COLO668 (cell line): ENCODE measurements at regions not wholly inside any gene's neighbourhood (a gene's known extent, or its start where the extent isn't known, plus 50 kb on each side); places are given as distances from the start of the nearest gene placed in this dataset.
"Not testable (repeated sequence)": the region's sequence is repeated elsewhere in the genome, so short reads cannot be mapped to it uniquely, and the experiment has no call there.

Experiments used
- DNase-seq: peaks from one replicate; lab custom pipeline; 2025; ENCODE audit not compliant: unreplicated experiment; lab: John Stamatoyannopoulos, UW

GRCh38 chr20:30584403-30584802 is 673.1 kb upstream of the DEFB115 start:
- not testable (repeated sequence) for DNase-seq

- peak; percentile 27 for DNase-seq
Observed at GRCh38 chr20:30585244-30585796, 672.1 kb upstream of the DEFB115 start.

DNA sequence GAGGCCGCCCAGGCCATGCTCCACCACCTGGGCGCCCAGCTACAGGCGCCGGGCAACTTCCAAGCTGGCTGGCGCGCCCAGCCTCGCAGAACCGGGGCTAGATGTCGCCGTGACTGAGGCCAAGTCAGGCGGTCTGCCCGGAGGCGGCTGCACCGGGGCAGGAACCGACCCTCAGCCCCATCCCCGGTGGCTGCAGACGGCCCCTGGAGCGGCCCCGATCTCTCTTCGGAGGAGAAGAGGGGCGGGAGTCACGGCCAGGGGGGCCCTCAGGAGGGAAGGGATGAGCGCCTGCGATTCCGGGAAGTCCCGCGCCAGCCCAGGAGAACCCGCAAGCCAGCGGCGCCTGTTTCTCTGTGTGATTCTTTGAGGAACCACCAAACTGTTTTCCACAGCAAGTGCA is 671.3 kb upstream of the DEFB115 start:
- DNase-seq: not testable (repeated sequence)

DNA sequence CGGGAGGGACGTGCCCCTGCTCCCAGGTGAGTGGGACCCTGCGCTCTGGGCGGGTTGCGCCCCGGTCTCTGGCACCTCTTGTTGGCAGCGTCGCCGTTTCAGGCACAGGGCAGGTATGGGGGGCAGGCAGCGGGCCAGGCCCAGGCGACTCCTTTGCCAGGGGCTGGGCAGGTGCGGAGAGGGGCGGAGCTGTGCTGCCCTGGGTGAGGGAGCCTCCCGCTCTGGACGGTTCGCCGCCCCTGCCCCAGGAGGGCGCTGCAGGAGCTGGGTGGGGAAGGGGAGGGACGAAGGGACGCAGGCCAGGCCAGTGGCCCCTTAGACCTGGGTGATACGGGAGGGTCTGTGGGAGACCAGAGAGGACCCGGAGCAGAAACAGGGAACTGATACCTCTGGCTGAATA is 663.9 kb upstream of the DEFB115 start:
- DNase-seq: no peak

DNA sequence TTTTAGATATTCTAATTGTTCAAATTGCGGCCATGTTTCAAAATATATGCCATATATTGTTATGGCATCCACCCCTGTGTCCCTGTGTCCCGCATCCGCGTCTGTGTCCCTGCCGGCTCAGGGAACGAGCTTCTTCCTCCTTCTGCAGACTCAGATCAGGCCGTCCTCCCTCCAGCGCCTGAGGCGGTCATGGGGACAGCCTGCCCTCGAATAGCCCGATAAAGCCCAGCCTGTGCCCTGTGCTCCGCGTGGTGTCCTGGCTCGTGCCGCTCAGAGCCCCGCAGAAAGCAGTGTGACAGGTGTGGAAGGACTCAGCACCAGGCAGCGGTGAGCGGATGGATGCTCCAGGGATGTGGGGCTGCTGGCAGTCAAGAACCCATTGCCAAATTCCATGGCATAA is 663.4 kb upstream of the DEFB115 start:
- DNase-seq: no peak

- DNase-seq: no peak
Observed at GRCh38 chr20:30595698-30596097, 661.8 kb upstream of the DEFB115 start.

- DNase-seq: not testable (repeated sequence)
Observed at GRCh38 chr20:30597429-30597828, 660.0 kb upstream of the DEFB115 start.

- DNase-seq: no peak
Observed at GRCh38 chr20:30598460-30599230, 658.8 kb upstream of the DEFB115 start.

DNA sequence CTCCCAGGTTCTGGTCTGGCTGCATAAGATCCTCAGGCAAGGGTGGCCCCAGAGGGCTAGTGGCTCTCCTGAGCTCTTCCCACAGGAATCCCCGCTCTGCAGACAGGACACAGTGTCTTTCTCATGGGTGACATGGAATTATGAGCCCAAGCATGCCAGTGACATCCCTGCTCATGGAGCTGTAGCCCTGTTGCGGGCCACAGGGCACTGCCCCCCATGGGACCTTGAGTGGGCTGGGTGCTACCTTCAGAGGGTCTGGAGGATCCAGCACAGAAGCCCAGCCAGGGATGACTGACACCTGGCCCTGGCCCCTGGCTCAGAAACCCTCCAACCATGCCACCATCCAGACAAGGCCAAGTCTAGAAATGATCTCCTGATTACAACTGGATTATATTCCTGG is 657.5 kb upstream of the DEFB115 start:
- DNase-seq: no peak

GRCh38 chr20:30601974-30602373 is 655.5 kb upstream of the DEFB115 start:
- DNase-seq: no peak

DNA sequence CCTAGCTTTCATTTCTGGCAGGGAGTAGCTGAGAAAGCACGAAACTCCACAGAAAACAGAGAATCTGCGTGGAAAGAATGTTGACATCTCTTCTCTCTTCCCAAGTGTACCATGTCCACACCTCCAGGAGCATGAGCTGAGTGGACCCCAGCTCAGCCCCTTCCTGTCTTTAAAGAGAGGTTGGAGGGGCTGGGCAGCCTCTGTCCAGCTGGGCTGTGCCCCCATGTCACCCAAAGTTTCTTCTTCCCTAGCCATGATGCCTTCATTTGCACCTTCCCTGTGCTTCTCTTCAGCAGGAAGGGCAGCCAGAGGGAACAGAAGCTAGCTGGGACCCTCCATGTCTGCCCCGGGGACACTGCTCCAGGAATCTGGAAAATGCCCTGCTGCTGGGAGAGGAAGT is 655.0 kb upstream of the DEFB115 start:
- no peak for DNase-seq

DNA sequence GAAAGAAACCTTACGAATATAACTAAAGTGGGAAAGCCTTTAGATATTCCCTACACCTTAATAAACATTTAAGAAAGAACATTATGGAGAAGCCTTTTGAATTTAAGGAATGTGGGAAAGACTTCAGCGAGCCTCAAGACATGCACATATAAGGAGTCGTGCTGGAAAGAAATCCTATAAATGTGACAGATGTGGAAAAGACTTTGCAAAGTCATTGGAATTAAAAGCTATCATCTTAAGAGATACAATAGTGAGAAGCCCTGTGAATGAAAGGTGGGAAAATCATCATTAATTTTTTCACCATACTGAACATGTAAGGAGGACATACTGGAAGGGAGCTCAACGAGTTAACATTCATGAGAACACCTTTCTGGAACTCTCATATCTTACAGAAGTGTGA is 650.5 kb upstream of the DEFB115 start:
- no peak for DNase-seq

- DNase-seq: no peak
Observed at GRCh38 chr20:30610029-30610693, 647.3 kb upstream of the DEFB115 start.

DNA sequence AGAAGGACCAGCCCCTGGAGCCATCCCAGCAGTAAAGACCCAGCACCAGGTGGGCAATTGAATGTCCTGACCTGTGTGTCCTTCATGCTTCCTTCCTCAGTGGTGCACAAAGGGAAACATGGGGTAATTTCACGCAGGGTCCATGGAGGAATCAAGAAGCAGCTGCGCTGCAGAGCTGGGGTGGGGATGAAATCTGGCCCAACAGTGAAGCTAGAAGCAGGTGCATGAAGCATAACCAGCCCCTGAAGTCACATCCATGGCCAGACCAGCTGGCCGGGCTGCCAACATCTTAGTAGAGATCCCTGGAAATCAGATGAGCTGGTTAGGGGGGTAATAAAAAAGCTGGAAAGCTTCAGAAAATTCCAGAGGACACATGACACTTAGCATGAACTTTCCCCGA is 646.7 kb upstream of the DEFB115 start:
- DNase-seq: no peak

DNA sequence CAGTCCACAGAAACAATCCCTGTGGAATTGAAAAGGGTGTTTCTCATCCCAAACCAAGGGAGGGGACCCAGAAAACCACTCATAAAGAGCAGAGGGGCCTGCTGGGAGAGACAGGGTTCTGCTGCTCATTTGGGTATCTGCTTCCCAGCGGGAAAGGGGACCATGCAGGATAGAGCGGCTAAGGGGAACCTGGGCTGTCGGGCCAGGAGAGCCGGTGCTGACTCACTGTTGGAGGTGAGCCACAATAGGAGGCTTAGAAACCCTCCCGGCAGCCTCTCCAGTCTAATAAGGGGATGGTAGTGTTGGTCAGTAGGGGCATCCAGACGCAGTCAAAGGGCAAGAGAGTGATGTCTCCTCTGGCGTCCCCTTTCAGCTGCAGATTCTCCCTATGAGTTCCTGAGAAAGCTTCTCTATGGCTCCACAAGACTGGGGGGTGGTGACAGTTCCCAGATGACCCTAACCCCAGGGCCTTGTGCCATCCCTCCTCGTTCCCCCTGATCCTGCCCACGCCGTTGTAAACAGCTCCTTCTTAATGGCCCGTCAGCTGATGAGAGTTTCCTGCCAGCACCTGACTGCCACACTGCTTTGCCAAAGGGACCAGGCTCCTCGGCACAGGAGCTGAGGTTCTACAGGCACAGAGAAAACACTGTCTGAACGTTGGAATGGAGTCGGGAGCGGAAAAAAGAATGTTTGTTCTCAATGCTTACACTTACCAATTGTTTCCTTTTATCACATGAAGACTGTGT is 646.1 kb upstream of the DEFB115 start:
- no peak for DNase-seq

DNA sequence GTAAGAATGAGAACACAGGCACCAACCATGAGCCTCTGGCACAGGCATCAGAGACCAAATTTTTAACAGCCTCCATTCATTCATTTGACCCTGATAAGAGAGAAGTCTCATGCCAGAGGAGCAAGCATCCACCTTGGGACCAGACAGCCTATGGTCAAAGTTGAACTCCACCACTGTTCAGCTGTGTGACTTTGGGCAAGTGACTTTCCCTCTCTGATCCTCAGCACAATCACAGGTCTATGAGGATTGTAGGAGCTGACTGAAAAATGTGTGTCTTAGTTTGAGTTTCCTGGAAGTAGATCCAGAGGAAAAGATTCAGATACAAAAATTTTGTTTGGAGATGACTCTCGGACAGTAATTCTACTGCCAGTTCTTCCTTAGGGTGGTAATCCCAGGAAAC is 645.1 kb upstream of the DEFB115 start:
- no peak for DNase-seq

DNA sequence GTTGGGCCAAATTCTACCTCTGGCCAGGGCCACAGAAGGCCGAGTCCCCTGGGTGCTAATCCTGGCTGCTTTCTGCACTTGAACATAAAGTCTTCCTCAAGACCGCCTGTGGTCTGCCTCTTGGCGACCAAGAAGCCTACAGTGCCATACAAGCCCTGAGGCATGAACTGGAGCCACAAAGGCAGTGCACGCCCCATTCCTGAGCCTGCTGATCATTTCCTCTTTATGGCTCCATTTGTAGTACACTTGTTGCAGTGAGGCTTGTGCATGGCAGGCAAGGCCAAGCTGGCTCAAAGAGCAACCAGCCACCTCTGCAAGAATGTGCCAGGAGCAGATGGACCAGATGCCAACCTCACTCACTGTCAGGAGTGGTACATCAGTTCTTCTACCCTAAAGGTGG is 636.1 kb upstream of the DEFB115 start:
- not testable (repeated sequence) for DNase-seq

DNA sequence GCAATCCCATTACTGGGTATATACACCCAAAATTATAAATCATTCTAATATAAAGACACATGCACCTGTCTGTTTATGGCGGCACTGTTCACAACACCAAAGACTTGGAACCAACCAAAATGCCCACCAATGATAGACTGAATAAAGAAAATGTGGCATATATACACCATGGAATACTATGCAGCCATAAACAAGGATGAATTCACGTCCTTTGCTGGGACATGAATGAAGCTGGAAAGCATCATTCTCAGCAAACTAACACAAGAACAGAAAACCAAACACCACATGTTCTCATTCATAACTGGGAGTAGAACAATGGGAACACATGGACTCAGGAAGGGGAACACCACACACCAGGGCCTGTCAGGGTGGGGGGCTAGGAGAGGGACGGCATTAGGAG is 633.2 kb upstream of the DEFB115 start:
- DNase-seq: not testable (repeated sequence)

DNA sequence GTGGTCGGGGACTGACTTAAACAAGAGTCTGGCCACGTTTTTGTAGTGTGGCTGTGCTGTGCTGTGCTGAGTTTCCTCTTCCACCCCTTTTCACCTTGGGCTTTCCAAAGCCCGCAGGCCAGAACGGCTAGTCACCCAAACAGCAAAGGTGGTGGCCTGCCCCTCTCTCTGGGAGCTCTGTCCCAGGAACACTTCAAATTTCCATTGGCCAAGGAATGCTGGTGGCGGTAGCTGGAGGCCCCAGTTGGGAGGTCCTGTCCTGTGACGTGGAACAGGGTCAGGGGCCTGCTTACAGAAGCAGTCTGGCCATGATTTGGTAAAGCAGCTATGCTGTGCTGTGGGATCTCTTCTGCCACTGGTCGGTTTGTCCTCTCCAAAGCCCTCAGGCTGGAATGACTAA is 628.1 kb upstream of the DEFB115 start:
- not testable (repeated sequence) for DNase-seq

- DNase-seq: no peak
Observed at GRCh38 chr20:30630761-30631160, 626.7 kb upstream of the DEFB115 start.

GRCh38 chr20:30631261-30631789 is 626.1 kb upstream of the DEFB115 start:
- DNase-seq: not testable (repeated sequence)
